ENCODE measurements at regions not wholly inside any gene's neighbourhood (a gene's known extent, or its start where the extent isn't known, plus 50 kb on each side); places are given as distances from the start of the nearest gene placed in this dataset.
"Not testable (repeated sequence)": the region's sequence is repeated elsewhere in the genome, so short reads cannot be mapped to it uniquely, and the experiment has no call there.

DNA sequence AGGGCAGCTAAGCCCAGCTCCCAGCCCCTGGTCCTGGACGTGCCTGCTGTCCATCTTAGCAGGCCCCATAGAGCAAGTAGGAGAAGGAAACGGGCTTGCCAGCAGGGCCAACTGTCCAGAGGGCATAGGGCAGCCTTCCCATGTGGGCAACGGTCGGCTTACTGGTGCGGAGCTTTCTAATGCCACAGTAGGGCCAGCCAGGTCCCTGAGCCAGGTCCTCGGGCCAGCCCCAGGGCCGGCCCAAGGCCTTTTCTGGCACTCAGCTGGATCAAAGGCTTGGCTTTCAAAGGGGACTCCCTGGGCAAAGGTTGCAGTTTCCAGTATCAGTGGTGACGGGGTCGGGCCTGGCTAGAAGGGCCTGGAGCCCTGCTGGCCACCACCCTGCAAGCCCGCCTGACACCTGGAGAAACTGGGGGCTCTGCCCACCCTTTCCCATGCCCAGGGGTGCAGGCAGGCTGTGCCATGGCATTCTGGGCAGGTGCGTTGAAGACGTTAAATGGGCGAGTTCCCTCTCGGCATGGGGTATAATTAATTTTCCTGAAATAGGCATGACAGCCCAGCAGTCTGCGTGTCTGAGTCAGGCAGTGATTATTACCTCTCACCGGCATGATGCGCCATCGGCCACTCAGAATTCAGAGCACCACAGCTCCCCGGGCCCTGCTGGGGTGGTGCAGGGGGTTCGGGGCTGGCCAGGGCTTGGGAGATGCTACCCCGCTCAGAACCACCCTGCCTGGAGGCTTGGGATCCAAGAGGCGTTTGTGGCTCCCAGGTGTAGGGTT is 4387.3 kb upstream of the TPTE start:
- not testable (repeated sequence) for DNase-seq (ENCODE audit: low read depth)

DNA sequence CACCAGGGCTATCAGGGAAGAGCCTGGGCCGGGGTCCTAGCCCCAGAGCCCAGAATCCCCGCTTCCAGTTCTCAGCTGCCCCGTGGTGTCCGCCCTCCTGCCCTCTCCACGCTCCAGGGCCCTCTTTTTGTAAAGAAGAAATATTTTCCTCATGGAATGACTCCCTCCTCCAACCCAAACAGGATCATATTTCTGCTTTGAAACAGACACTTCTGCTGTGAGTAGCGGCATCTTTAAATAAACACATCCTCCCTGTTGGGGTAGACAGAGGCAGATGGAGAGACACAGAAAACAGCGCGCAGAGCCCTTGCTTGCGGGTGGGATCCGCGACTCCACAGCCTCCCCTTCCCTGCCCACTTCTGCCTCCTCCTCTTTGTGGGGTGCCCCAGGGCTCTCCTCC is 4384.7 kb upstream of the TPTE start:
- not testable (repeated sequence) for DNase-seq (ENCODE audit: low read depth)

DNA sequence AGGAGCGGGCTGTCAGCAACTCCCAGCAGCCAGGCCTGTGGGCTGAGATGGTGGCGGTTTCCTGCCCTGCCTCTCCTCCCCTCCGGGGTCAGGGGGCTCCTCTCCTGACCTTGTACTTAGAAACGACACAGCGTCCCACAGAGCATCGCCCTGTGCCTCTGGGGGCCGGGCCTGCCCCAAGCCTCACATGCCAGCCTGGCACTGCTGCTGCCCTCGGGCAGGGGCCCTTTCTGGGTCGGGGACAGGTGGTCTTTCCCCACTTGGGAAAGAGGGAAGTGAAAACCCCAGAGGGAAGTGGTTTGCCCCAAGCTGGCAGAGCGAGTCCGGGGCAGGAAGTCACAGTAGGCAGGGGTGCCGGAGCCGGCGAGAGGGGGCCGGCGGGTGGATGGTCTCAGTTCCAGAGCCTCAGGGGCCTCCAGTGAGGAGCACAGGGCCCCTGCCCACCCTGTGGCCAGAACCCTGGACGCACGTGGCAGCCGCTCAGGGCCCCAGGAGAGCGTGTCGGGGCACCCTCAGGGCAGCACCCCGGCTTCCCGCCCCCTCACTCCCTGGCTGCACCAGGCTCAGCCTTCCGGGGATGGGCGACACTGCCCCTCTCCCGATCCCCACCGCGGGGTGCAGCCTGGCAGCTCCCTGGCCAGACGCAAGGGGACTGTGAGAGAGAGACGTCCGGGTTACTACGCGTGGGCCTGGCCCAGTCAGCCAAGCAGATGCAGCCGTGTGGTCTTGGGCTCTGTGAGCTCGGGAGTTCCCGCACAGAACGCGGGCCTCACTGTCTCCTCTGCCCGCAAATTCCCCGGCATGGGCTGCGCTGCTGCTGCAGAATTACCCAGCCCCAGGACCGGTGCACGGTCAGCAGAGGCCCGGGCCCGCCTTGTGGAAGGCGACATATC is 4382.9 kb upstream of the TPTE start:
- DNase-seq (ENCODE audit: low read depth) = not testable (repeated sequence)

DNA sequence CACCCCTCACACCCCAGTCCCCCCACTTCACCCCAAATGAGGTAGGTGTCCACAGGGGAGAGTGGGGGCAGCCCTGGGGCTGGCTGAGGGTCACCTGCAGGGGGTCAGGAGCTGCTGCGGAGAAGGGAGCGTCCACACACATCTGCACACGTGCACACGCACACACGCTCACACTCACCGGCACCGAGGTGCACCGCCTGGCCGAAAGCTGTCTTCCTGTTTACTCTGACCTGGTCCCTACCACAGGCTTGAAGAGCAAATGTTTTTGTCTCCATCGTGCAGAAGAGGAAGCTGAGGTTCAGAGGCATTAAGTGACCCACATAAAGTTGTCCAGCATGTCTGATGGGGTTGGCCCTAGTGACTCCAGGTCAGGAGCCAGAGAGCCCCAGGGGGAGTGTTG is 4382.1 kb upstream of the TPTE start:
- not testable (repeated sequence) for DNase-seq (ENCODE audit: low read depth)

DNA sequence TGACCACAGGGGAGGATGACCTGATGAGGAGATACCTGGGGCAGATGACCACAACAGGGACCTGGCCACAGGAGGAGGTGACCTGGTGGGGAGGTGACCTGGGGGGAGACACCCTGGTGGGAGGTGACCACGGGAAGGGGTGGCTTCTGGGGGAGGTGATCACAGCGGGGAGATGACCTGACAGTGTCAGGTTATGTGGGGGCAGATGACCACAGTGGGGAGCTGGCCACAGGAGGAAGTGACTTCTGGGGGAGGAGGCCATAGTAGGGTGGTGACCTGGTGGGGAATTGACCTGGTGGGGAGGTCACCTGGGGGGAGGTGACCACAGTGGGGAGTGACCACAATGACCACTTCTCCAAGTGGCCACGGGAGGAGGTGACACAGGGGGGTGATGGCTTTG is 4381.5 kb upstream of the TPTE start:
- DNase-seq (ENCODE audit: low read depth) = not testable (repeated sequence)

DNA sequence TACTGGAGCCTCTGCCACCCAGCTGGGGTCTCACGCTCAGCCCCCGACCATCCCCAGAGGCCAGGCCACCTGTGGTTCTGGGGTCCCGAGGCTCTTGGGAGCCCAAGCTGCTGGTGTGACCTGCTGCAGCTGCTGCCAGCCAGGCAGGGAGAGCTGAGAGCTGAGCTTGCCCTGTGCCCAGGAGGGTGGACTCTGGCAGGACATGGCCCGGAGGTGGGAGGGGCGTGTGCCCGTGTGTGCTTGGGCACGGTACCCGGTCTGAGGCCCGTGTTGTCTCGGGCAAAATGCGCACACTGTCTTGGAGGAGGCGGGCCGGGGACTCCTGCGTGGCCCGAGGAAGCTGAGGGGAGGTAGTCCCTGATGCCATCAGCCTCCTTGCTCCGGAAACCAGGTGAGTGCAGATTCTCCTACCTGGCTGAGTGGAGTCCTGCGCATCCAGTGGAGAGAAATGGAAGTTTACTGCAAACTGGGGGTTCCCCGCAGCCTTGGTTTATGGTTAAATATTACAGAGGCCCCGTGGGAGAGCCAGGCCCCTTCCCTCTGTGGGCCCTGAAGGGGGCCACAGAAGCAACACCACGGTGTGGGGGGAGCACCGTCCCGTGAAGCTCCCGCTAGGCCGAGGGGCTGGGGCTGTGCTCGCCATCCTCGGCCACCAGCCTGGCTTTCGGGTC is 4380.8 kb upstream of the TPTE start:
- DNase-seq (ENCODE audit: low read depth) = not testable (repeated sequence)

DNA sequence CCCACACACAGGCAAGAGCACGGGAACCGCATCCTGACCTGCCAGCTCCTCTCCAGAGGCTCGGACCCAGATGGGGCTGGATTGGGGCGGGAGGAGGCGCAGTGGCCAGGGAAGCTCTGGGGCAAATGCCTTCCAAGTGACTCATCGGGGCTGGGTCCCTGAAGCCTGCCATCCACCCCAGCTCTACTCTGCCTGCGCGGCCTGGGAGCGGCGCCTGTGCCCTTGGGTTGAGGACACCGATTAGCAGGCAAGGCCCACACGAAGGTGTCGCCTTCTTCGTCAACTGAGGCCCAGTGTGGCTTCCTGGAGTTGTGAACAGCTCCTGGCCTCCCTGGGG is 4380.3 kb upstream of the TPTE start:
- not testable (repeated sequence) for DNase-seq (ENCODE audit: low read depth)

DNA sequence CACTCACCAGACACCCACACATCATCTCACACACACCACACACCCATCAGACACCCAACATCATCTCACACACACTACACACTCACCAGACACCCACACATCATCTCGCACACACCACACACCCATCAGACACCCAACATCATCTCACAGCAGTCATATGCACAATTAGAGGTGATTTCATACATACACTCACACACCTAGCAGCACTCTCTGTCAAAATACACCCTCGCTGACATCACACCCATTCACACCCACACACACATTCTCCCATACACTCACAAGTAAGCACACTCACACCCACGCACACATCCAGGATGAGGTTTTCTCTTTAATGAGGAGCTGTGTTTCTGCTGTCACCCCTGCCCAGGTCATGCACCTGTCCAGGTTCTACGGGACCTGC is 4368.2 kb upstream of the TPTE start:
- not testable (repeated sequence) for DNase-seq (ENCODE audit: low read depth)

DNA sequence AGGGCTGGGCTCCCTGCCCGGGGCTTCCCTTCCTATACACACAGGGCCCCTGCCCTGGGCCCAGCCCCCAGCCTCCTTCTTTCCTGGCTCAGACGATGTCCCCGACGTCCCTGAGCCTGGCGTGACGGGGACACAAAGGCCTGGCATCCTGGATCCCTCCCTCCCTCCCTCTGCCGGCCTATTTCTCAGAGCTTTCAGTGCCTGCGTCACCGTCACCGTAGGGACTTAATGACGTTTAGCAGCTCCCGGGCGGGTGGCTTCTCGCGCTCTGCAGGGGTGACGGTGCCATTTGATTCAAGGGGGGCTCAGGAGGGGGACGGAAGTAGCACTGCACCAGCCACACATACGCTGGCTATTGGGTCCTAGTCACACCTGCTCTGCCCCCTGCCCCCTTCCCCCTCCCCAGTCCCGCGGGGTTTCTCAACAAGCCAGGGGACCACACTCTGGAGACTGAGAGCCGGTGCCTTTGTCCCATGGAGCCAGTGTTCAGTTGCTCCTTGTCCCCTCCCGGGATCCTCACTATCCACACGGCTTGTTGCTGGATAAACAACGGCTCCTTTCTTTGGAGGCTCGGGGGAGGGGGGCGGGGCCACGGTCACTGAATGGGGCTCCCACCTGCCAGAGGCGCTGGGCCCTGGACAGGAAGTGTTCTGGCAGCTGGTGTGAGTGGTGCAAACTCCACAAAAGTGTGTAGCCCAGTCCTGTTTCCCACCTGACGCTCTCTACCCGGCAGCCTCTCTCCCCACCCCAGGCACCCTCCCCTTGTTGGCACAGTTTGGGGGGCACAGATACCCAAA is 4366.7 kb upstream of the TPTE start:
- DNase-seq (ENCODE audit: low read depth) = not testable (repeated sequence)

DNA sequence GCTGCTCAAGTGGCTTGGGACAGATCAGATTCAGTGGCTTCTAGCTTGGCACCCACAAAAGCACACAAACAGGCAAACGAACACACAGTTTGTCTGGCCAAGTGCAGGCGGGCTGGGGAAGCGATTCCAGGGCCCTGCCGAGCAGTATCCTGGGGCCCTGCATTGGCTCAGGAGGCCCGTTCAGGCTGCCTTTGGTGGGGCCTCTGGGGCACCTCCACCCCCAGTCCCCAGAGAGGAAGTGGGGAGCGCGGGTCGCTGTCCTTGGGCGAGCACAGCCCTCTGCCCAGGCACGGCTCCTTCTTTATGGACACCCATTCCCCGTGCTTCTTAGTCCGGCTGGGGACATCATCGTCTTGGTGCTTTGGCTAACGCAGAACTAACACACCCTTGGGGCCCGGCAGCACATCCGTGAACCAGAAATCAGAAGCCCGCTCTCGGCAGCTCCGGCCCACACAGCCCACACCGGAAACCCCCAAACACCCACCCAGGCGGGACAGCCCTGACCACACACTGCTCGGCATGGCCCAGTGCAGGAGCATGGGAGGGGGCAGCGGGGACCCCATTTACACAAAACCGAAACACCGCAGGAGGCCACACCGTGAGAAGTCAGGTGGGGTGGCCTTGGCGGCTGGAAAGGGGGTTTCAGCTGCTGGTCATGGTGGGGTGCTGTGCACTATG is 4364.5 kb upstream of the TPTE start:
- not testable (repeated sequence) for DNase-seq (ENCODE audit: low read depth)

DNA sequence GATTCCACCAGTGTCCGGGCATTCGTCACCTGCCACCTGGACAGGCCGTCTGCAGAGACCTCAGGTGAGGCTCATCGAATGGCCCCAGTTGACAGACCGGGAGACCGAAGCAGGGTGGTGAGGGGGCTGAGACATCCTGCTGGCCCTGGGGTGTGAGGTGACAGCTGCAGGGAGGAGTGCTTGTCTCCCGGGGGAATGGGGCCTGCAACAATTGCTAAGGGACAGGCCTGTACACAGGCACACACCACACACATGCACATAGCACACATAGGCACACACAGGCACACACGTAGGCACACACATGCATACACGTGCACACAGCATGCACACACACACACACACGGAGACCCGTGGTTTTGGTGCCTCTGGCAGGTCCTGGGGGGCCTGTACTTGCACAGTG is 4363.9 kb upstream of the TPTE start:
- not testable (repeated sequence) for DNase-seq (ENCODE audit: low read depth)

DNA sequence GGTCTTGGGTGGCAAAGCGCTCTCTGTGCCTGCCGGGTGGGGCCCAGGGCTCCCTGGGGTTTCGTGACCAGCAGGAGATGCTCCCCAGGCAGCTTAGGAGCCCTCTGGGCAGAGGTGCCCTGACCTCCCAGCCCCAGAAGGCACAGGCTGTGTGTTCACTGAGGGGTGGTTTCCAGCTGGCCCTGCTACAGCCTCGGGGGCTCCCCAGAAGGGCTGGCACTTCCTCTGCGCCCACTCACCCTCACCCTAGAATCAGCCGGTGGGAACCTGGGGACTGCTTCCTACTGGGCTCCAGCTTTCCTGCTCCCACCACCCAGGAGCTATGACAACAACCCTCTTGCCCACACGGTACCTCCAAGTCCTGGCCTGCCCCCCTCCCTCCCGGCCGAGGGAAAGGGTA is 4363.2 kb upstream of the TPTE start:
- DNase-seq (ENCODE audit: low read depth) = not testable (repeated sequence)

Data from M059J (cell line).